A549 (cell line): ENCODE measurements at regions not wholly inside any gene's neighbourhood (a gene's known extent, or its start where the extent isn't known, plus 50 kb on each side); places are given as distances from the start of the nearest gene placed in this dataset.

Experiments
- EP300 ChIP-seq, 2 experiments: fragments of >200 bp; sonication (Bioruptor Twin); formaldehyde crosslinking; IDR thresholded peaks; 2 replicates in 1 of 2; 3 replicates in 1 of 2; pipeline ENCODE4 v1.6.1; 2016 to 2017
- NFE2L2 ChIP-seq: fragments of 150-350 bp; conservative IDR thresholded peaks from 2 replicates; pipeline ENCODE4 v1.6.1; 2014; ENCODE audit warnings: low read length
- NR3C1 ChIP-seq: fragments of >200 bp; sonication (Bioruptor Twin); formaldehyde crosslinking; IDR thresholded peaks from 3 replicates; pipeline ENCODE4 v1.6.1; 2017
- POLR2A ChIP-seq: IDR thresholded peaks from 2 replicates; pipeline ENCODE4 v1.6.1; 2012; ENCODE audit warnings: mild to moderate bottlenecking, low read length
- RAD21 ChIP-seq, 2 experiments: fragments of >200 bp in 1 of 2; sonication (Bioruptor Twin) in 1 of 2; formaldehyde crosslinking in 1 of 2; IDR thresholded peaks in 1 of 2; conservative IDR thresholded peaks in 1 of 2; 2 replicates in 1 of 2; 3 replicates in 1 of 2; pipeline ENCODE4 v1.6.1; 2012 to 2018; ENCODE audit warnings: inconsistent platforms in 1 of 2
- RCOR1 ChIP-seq: fragments of 150-350 bp; IDR thresholded peaks from 2 replicates; pipeline ENCODE4 v1.6.1; 2014; ENCODE audit warnings: antibody characterized with exemption, low read length, low read depth
- ZC3H11A ChIP-seq: fragments of 450-650 bp; IDR thresholded peaks from 2 replicates; pipeline ENCODE4 v1.6.1; 2014; ENCODE audit warnings: antibody characterized with exemption, mild to moderate bottlenecking
- ZFP36 ChIP-seq: fragments of 450-650 bp; IDR thresholded peaks from 2 replicates; pipeline ENCODE4 v1.6.1; 2014; ENCODE audit warnings: borderline replicate concordance; ENCODE audit not compliant: partially characterized antibody
- TF ChIP-seq, protein P1 (sequence below): fragments of >200 bp; sonication (Bioruptor Twin); formaldehyde crosslinking; IDR thresholded peaks from 3 replicates; pipeline ENCODE4 v1.5.1; 2016

DNA sequence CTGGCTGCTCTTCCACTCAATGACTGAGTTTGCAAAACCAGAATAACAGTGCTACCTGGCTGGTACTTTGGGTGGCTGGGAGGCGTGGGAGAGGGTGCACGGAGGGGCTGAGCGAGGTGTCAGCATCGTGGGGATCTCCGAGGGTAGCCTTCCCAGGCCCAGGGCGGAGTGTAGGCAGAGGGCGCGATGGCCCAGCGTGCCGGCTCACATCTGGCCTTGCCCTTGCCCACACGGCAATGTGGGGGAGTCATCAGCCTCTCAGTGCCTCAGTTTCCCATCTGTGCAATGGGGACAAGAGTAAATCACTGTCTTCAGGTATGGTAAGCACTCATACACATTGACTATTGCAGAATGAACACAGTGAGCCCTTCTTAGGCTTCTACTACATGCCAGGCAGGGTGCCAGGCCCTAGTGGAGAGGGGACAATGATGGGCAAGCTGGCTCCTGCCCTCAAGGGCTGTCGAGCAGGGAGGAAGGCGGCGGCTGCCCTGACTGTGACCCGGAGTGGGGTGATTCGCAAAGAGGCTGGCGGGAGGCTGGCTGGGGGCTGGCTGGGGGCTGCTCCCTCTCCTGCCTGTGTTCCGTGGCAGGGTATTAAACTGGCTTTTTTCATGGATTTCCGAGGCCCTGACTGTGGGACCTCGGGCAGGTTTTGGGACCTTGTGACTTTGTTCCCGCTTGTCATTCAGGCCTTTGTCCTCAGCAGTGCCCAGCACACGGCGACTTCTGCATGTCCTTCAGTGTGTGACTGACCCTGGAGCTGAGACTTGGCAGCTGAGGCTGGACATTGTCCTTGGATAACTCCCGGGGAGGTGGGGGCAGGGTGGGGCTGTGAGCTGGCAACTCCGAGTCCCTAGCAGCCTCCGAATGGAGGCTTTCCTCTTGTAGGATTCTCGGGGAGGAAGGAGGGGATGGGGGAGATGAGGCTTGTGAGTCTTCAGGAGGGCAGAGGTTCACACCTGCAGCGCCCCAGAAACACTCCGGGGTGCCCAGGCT is 243.1 kb downstream of the SEC14L1 start:
- TF ChIP-seq ZC3H11A (no peak), EP300 (IDR thresholded peaks at IDR 0.05) (no peak), RCOR1 (no peak), NFE2L2 (no peak), RAD21 (conservative IDR thresholded peaks at IDR 0.05 in 1 of 2, IDR thresholded peaks at IDR 0.05 in 1 of 2) (no peak), POLR2A (no peak), NR3C1 (no peak), ZFP36 (no peak)
- TF ChIP-seq, protein P1, sequence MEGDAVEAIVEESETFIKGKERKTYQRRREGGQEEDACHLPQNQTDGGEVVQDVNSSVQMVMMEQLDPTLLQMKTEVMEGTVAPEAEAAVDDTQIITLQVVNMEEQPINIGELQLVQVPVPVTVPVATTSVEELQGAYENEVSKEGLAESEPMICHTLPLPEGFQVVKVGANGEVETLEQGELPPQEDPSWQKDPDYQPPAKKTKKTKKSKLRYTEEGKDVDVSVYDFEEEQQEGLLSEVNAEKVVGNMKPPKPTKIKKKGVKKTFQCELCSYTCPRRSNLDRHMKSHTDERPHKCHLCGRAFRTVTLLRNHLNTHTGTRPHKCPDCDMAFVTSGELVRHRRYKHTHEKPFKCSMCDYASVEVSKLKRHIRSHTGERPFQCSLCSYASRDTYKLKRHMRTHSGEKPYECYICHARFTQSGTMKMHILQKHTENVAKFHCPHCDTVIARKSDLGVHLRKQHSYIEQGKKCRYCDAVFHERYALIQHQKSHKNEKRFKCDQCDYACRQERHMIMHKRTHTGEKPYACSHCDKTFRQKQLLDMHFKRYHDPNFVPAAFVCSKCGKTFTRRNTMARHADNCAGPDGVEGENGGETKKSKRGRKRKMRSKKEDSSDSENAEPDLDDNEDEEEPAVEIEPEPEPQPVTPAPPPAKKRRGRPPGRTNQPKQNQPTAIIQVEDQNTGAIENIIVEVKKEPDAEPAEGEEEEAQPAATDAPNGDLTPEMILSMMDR, result no peak
